OCI-LY1 (cell line): ENCODE measurements at regions not wholly inside any gene's neighbourhood (a gene's known extent, or its start where the extent isn't known, plus 50 kb on each side); places are given as distances from the start of the nearest gene placed in this dataset.

Experiments
- CTCF ChIP-seq: fragments of 200-600 bp; sonication (generic), shearing (Covaris generic); IDR thresholded peaks from 2 replicates; pipeline ENCODE4 v1.5.1; 2017; ENCODE audit warnings: mild to moderate bottlenecking, antibody characterized with exemption, low read length, moderate library complexity, mixed read lengths
- EZH2 ChIP-seq: fragments of 200-600 bp; sonication (generic), shearing (Covaris generic); IDR thresholded peaks from 2 replicates; pipeline ENCODE4 v1.8.0; 2017; ENCODE audit warnings: borderline replicate concordance, mixed run types, mild to moderate bottlenecking, antibody characterized with exemption, low read length, moderate library complexity, mixed read lengths

GRCh38 chr5:116658830-116659229, 84.2 kb upstream of the SEMA6A start:
- TF ChIP-seq CTCF: no peak
- no peak for TF ChIP-seq EZH2
